Ectodermal cell (in vitro differentiated cells): ENCODE measurements at regions not wholly inside any gene's neighbourhood (a gene's known extent, or its start where the extent isn't known, plus 50 kb on each side); places are given as distances from the start of the nearest gene placed in this dataset.

Experiments
- H3K27ac ChIP-seq: 2 replicates; pipeline ENCODE4 v1.7.0; 2013; ENCODE audit warnings: mild to moderate bottlenecking, low read depth, low read length; ENCODE audit not compliant: insufficient read depth, poor library complexity, severe bottlenecking
- H3K27me3 ChIP-seq: 2 replicates; pipeline ENCODE4 v1.7.0; 2013; ENCODE audit warnings: mild to moderate bottlenecking, low read length; ENCODE audit not compliant: insufficient read depth, control insufficient read depth, poor library complexity, severe bottlenecking
- H3K36me3 ChIP-seq: one replicate; pipeline ENCODE4 v1.7.0; 2013; ENCODE audit warnings: low read length; ENCODE audit not compliant: control insufficient read depth, insufficient read depth
- H3K4me1 ChIP-seq: one replicate; pipeline ENCODE4 v1.7.0; 2013; ENCODE audit warnings: low read length; ENCODE audit not compliant: control insufficient read depth, insufficient read depth
- H3K4me3 ChIP-seq: 2 replicates; pipeline ENCODE4 v1.7.0; 2013; ENCODE audit warnings: low read depth, low read length, control low read depth; ENCODE audit not compliant: insufficient read depth
- H3K9me3 ChIP-seq: 2 replicates; pipeline ENCODE4 v1.7.0; 2013; ENCODE audit warnings: mild to moderate bottlenecking, low read length, moderate library complexity; ENCODE audit not compliant: control insufficient read depth
- WGBS, 2 experiments: methylation state at CpG; one replicate each; pipeline ENCODE4 v1.1.7; 2013; ENCODE audit warnings: missing lambda C conversion rate in 2 of 2; 5-methylcytosine and 5-hydroxymethylcytosine counted together

GRCh38 chr3:178480795-178481194 is 55.4 kb upstream of the KCNMB2 start:
- Histone ChIP-seq H3K4me3 (no peak overlapping the region), H3K36me3 (no peaks in the 10 kb centered on the region), H3K4me1 (no peaks in the 10 kb centered on the region), H3K9me3 (no peaks in the 10 kb centered on the region), H3K27me3 (no peaks in the 10 kb centered on the region), H3K27ac (no peak overlapping the region)
- WGBS, 2 experiments = 79 to 98% methylated on average over 2 to 4 of the region's 4 CpGs

GRCh38 chr3:178482981-178483380 is 53.3 kb upstream of the KCNMB2 start:
- Histone ChIP-seq H3K27ac (no peak overlapping the region), H3K4me3 (no peak overlapping the region), H3K9me3 (no peaks in the 10 kb centered on the region), H3K27me3 (no peaks in the 10 kb centered on the region), H3K36me3 (no peaks in the 10 kb centered on the region), H3K4me1 (no peaks in the 10 kb centered on the region)
- 90 to 95% methylated on average over 3 of the region's 3 CpGs for WGBS, 2 experiments

GRCh38 chr3:178483704-178484103 is 52.5 kb upstream of the KCNMB2 start:
- no peaks in the 10 kb centered on the region for H3K27me3 ChIP-seq
- no peaks in the 10 kb centered on the region for H3K9me3 ChIP-seq
- no peaks in the 10 kb centered on the region for H3K4me1 ChIP-seq
- H3K4me3 ChIP-seq = no peak overlapping the region
- no peak overlapping the region for H3K27ac ChIP-seq
- 92 to 94% methylated on average over 2 of the region's 2 CpGs for WGBS, 2 experiments
- H3K36me3 ChIP-seq = no peaks in the 10 kb centered on the region

GRCh38 chr3:178485756-178486155 is 50.5 kb upstream of the KCNMB2 start:
- Histone ChIP-seq H3K36me3 (no peaks in the 10 kb centered on the region), H3K9me3 (no peaks in the 10 kb centered on the region), H3K27me3 (no peaks in the 10 kb centered on the region), H3K4me3 (no peak overlapping the region), H3K27ac (no peak overlapping the region), H3K4me1 (no peaks in the 10 kb centered on the region)
- 91 to 97% methylated on average over 4 of the region's 4 CpGs for WGBS, 2 experiments
